LNCaP clone FGC (cell line): ENCODE measurements at regions not wholly inside any gene's neighbourhood (a gene's known extent, or its start where the extent isn't known, plus 50 kb on each side); places are given as distances from the start of the nearest gene placed in this dataset.

ENCODE experiments used
- DNase-seq: peaks from one replicate; pipeline ENCODE4 v3.0.0-alpha.2; 2011; ENCODE audit warnings: low read depth
- H3K4me3 ChIP-seq: 2 replicates; pipeline ENCODE4 v1.5.1; 2011; ENCODE audit warnings: mild to moderate bottlenecking, low read depth, low read length, control low read depth
- TF ChIP-seq, protein P1 (sequence below): IDR thresholded peaks from 2 replicates; pipeline ENCODE4 v1.5.1; 2012; ENCODE audit warnings: mild to moderate bottlenecking; ENCODE audit not compliant: control insufficient read depth, insufficient read depth; ENCODE audit errors: extremely low read depth

DNA sequence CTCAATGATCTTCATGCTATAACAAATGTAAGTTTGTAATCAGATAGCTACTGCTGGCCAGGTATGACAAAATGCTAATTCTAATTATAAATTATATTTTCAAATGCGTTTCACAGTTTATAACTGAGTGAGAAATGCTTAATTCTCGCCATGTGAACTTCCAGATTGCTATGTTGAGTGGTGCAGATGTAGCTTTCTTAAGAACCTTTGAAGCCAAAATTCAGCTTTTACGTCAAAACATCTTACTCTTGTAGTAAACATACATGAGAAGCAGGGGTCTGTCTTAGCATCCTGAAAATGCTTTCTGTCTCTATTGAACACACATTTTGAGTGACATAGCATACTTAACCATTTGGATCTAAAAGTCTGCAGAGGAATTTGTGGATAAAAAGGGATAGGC is 176.5 kb upstream of the PRICKLE1 start:
- TF ChIP-seq, protein P1, sequence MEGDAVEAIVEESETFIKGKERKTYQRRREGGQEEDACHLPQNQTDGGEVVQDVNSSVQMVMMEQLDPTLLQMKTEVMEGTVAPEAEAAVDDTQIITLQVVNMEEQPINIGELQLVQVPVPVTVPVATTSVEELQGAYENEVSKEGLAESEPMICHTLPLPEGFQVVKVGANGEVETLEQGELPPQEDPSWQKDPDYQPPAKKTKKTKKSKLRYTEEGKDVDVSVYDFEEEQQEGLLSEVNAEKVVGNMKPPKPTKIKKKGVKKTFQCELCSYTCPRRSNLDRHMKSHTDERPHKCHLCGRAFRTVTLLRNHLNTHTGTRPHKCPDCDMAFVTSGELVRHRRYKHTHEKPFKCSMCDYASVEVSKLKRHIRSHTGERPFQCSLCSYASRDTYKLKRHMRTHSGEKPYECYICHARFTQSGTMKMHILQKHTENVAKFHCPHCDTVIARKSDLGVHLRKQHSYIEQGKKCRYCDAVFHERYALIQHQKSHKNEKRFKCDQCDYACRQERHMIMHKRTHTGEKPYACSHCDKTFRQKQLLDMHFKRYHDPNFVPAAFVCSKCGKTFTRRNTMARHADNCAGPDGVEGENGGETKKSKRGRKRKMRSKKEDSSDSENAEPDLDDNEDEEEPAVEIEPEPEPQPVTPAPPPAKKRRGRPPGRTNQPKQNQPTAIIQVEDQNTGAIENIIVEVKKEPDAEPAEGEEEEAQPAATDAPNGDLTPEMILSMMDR, result no peak
- H3K4me3 ChIP-seq, result no peak overlapping the region
- no peak for DNase-seq

DNA sequence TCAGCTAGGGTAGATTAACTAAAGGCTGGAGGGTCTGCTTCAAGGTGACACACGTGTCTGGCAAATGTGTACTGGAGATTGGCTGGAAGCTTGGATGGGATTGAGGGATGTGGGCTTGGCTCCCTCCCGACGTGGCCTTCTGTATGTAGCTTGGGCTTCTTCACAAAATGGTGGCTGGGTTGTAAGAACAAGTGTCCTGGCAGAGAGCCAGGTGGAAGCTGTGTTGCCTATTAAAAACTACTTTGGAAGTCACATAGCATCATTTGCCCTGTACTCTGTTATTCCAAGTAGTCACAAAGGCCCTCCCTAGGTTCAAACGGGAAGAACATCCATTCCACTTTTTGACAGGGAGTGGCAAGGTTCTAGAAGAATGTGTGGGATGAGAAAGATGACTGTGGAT is 174.1 kb upstream of the PRICKLE1 start:
- DNase-seq, result no peak
- H3K4me3 ChIP-seq, result no peak overlapping the region
- TF ChIP-seq, protein P1, result no peak

DNA sequence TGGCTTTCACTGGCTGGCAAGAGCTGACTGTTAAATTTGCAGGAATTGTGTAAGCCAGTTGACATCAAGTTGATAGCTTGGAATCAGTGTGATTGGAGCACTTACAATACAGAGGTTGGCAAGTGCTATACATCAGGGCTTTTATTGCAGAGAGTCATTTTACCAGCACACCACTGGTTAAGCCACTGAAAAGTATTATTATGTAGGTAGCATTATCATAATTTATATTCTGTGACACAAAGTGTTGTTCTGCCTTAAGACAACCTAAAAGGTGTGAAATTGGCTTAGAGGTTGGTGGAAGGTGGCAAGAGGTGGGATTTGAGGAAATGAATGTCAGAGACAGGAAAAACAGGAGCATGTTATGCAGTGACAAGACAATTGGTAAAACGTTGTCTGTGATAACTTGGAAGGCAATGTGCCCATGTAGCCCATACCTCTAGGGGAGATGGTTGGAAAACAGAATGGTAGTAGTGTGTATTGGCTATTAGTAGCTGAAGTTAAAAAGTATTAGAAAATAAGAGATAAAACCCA is 172.9 kb upstream of the PRICKLE1 start:
- no peak for DNase-seq
- no peak overlapping the region for H3K4me3 ChIP-seq
- TF ChIP-seq, protein P1, result no peak

DNA sequence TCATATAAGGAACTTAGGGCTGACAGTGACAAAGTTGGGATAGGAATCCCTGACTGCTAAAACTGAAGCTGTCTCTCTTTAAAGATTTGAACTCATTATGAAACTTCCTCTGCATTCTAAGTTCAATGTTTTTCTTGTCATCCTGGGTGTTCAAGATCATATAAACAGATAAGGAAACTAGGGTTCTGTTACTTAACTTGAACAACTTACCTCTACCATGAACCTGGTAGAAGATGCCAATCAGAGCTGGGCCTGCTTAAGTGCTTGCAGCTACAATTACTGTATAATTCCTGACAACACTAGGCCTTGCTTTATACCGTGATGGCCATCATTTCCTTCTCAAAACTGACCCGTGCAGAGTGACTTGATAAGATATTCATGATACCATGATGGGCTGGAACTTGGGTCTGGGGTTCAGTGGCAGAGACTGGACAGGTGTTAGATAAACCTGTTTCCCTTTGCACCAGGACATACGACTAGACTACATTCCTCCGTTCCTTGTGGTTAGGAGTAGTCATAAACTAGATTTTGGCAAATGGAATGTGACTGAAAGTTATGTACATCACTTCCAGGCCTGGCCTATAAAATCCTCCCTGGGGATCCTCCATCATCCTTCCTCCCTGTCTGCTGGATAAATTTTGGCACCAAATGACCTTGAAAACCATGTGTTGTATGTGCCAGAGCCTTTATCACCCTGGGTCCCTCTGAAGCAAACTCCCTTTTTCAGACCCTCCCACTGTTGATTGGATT is 172.2 kb upstream of the PRICKLE1 start:
- H3K4me3 ChIP-seq, result no peak overlapping the region
- TF ChIP-seq, protein P1, result no peak
- no peak for DNase-seq

DNA sequence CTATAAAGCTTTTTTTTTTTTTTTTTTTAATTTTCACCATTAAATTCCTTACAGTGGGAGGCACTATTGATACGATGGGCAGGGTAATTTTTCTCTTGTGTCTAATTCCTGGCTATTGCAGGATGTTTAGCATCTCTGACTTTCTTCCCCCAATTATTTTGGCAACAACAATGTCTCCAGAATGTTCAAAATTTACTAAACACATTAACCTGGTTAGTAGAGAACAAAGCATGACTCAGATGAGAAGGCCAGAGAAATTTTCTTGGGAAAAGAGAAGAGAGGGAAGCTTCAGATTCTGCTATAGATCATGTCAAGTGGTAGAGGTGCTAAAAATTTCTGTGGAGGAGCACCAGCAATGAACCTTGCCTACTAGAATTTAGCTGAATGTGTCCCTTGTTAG is 171.5 kb upstream of the PRICKLE1 start:
- TF ChIP-seq, protein P1, result no peak
- DNase-seq, result no peak
- H3K4me3 ChIP-seq, result no peak overlapping the region

DNA sequence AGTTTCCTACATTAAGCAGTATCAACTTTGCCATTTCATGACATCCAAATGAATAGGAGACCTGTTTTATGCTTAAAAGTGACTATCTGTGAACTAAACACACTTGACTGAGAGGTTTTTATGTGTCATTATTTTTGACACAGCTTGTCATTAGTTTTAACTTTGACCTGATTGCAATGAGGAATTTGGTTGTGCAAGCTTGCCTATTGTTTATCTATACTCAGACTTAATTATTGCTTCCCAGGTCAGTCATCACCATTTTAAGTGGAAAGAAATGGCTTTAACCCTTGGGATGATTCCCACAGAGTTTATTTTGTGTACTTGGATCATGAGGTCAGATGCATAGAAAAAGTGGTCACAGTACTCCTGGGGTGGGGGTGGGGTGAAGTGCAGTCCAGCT is 171.0 kb upstream of the PRICKLE1 start:
- H3K4me3 ChIP-seq, result no peak overlapping the region
- TF ChIP-seq, protein P1, result no peak
- no peak for DNase-seq
